ENCODE measurements at regions not wholly inside any gene's neighbourhood (a gene's known extent, or its start where the extent isn't known, plus 50 kb on each side); places are given as distances from the start of the nearest gene placed in this dataset.

DNA sequence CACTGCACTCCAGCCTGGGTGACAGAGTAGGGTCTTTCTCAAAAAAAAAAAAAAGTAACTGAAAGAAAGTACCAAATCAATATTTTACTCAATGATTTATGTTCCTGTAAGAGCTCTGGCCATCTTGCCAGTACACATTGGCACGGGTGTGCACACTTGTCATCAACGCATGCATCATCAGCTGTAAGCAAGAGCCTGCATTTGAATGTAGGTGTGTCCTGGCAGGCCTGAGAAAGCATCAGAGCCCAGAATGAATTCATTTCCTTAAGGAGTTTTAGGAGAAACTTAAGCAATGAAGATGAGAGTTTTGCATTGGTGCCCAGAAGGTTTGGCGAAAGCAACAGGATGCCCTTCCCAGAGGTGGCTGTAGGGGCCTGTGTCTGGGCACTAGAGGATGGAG is 88.5 kb upstream of the FZD10 start:
- POLR2A ChIA-PET = no interaction called here
- no peak overlapping the region for H3K27ac Mint-ChIP-seq (ENCODE audit: low read depth, unreplicated experiment)
- H3K4me1 Mint-ChIP-seq (ENCODE audit: insufficient read depth, unreplicated experiment) = no peaks in the 10 kb centered on the region
- BruUV-seq (replicated peaks) = no TSS peak
- H3K36me3 Mint-ChIP-seq (ENCODE audit: insufficient read depth, unreplicated experiment) = no peaks in the 10 kb centered on the region
- TF ChIP-seq, protein P1, sequence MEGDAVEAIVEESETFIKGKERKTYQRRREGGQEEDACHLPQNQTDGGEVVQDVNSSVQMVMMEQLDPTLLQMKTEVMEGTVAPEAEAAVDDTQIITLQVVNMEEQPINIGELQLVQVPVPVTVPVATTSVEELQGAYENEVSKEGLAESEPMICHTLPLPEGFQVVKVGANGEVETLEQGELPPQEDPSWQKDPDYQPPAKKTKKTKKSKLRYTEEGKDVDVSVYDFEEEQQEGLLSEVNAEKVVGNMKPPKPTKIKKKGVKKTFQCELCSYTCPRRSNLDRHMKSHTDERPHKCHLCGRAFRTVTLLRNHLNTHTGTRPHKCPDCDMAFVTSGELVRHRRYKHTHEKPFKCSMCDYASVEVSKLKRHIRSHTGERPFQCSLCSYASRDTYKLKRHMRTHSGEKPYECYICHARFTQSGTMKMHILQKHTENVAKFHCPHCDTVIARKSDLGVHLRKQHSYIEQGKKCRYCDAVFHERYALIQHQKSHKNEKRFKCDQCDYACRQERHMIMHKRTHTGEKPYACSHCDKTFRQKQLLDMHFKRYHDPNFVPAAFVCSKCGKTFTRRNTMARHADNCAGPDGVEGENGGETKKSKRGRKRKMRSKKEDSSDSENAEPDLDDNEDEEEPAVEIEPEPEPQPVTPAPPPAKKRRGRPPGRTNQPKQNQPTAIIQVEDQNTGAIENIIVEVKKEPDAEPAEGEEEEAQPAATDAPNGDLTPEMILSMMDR (IDR thresholded peaks at IDR 0.05; ENCODE audit: unreplicated experiment) = no peak
- intact Hi-C loops (cut with micrococcal nuclease) = no loop called here
- CTCF ChIA-PET = interaction anchor here (0.7 to 1.9 kb wide), 3 partner anchors 26 to 1196 kb away, joined by 3 to 5 read pairs (median 3); no protein-coding TSS in a partner anchor
- DNase-seq (ENCODE audit: unreplicated experiment) = peak; percentile 29
- H3K9me3 Mint-ChIP-seq (ENCODE audit: unreplicated experiment) = peaks cover 18% of the 10 kb centered on the region
- no peak overlapping the region for H3K4me3 Mint-ChIP-seq (ENCODE audit: unreplicated experiment)
- H3K27me3 Mint-ChIP-seq (ENCODE audit: insufficient read depth, unreplicated experiment) = no peaks in the 10 kb centered on the region

DNA sequence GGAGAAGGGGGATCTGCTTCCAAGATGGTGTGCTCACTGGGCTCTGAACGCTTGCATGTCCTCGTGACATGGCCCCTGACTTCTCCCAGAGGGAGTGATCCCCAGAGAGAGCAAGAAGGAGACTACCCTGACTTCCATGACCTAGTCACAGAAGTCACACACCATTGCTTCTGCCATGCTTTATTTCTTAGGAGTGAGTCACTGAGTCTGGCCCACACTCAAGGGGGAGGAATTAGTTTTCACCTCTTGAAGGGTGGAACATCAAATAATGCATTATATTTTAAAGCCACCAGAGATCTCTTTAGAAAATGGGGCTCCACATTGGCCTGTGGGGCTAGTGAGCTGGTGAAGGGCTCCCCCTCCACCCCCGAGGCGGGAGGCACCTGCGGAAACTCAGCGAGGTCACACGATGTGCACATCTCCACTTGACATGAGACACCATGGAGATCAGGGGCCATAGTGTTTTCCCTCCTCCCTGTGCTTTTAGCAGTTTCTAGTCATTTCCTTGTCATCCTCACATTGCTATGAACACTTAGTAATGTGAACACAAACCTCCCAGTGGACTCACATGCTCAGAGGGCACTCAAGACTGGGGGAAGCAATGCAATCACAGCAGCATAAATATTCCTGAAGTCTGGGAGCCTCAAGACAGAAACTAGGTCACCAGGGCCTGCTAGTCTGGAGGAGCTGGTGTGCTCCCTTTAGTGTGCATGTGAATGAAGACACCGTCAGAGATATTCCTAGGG is 87.4 kb upstream of the FZD10 start:
- ChIA-PET POLR2A (no interaction called here), CTCF (interaction anchor here (1.3 kb wide), 1 partner anchor 27 kb away, joined by 3 read pairs; no protein-coding TSS in a partner anchor)
- TF ChIP-seq, protein P1 (IDR thresholded peaks at IDR 0.05; ENCODE audit: unreplicated experiment) = no peak
- intact Hi-C loops (cut with micrococcal nuclease) = no loop called here
- no peak for DNase-seq (ENCODE audit: unreplicated experiment)
- no peaks in the 10 kb centered on the region for H3K27me3 Mint-ChIP-seq (ENCODE audit: insufficient read depth, unreplicated experiment)
- BruUV-seq (replicated peaks) = no TSS peak
- H3K4me1 Mint-ChIP-seq (ENCODE audit: insufficient read depth, unreplicated experiment) = peaks cover 9% of the 10 kb centered on the region
- no peak overlapping the region for H3K27ac Mint-ChIP-seq (ENCODE audit: low read depth, unreplicated experiment)
- no peaks in the 10 kb centered on the region for H3K36me3 Mint-ChIP-seq (ENCODE audit: insufficient read depth, unreplicated experiment)
- H3K4me3 Mint-ChIP-seq (ENCODE audit: unreplicated experiment) = no peak overlapping the region
- peaks cover 18% of the 10 kb centered on the region for H3K9me3 Mint-ChIP-seq (ENCODE audit: unreplicated experiment)

DNA sequence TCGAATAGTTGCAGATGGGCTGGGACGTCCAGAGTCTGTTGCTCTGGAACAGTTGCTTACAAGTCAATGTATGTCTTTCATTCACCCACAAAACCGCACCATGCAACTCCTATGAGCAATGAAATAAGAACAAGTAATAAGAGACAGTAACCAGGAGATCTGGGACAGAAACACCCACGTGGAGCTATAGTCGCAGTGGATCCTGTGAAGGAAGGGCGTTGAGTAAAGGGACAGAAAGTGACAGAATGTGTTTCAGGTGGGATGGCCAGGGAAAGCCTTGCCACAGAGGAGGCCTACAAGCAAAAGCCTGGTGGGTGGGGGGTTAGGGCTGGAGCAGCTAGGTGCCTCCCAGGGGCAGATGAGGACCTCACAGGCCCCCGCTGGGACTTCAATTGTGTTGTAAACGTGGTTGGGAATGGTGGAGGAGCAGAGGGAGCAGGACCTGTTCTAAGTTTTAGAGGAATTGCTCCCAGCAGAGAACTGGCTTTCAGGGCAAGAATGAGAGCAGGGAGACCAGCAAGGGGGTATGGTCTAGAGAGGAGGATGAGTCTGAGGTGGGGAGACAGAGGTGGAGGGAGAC is 86.7 kb upstream of the FZD10 start:
- intact Hi-C loops (cut with micrococcal nuclease) = no loop called here
- BruUV-seq (replicated peaks) = no TSS peak
- no peak overlapping the region for H3K4me3 Mint-ChIP-seq (ENCODE audit: unreplicated experiment)
- no peak overlapping the region for H3K27ac Mint-ChIP-seq (ENCODE audit: low read depth, unreplicated experiment)
- ChIA-PET POLR2A (no interaction called here), CTCF (interaction anchor here (0.6 to 1.3 kb wide), 2 partner anchors 27 to 571 kb away, joined by 3 read pairs; no protein-coding TSS in a partner anchor)
- peaks cover 9% of the 10 kb centered on the region for H3K4me1 Mint-ChIP-seq (ENCODE audit: insufficient read depth, unreplicated experiment)
- TF ChIP-seq, protein P1 (IDR thresholded peaks at IDR 0.05; ENCODE audit: unreplicated experiment) = no peak
- no peak for DNase-seq (ENCODE audit: unreplicated experiment)
- H3K27me3 Mint-ChIP-seq (ENCODE audit: insufficient read depth, unreplicated experiment) = no peaks in the 10 kb centered on the region
- peaks cover 18% of the 10 kb centered on the region for H3K9me3 Mint-ChIP-seq (ENCODE audit: unreplicated experiment)
- no peaks in the 10 kb centered on the region for H3K36me3 Mint-ChIP-seq (ENCODE audit: insufficient read depth, unreplicated experiment)

DNA sequence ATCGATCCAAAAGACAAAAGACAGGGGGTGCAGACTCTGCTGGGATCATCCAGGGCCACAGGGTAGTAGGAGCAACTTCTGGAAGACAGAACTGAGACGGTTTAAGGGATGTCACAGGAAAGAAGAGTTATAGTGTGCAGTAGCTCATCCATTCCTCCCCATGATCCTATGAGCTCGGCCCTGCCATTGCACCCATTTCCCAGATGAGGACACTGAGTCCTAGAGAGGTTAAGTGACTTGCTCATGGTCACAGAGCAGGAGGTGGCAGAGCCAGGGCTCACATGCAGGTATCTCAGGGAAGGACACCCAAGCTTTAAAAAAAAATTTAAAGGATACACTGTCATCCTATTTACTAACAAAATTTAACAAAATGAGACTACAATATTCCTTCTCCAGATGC is 86.1 kb upstream of the FZD10 start:
- BruUV-seq (replicated peaks) = no TSS peak
- H3K4me3 Mint-ChIP-seq (ENCODE audit: unreplicated experiment) = no peak overlapping the region
- TF ChIP-seq, protein P1 (IDR thresholded peaks at IDR 0.05; ENCODE audit: unreplicated experiment) = no peak

More for the DNA sequence above, 86.1 kb upstream of the FZD10 start:
- Mint-ChIP-seq H3K9me3 (ENCODE audit: unreplicated experiment) (peaks cover 18% of the 10 kb centered on the region), H3K4me1 (ENCODE audit: insufficient read depth, unreplicated experiment) (peaks cover 9% of the 10 kb centered on the region), H3K36me3 (ENCODE audit: insufficient read depth, unreplicated experiment) (no peaks in the 10 kb centered on the region), H3K27ac (ENCODE audit: low read depth, unreplicated experiment) (no peak overlapping the region), H3K27me3 (ENCODE audit: insufficient read depth, unreplicated experiment) (no peaks in the 10 kb centered on the region)
- no peak for DNase-seq (ENCODE audit: unreplicated experiment)
- ChIA-PET POLR2A (no interaction called here), CTCF (interaction anchor here (0.6 to 1.3 kb wide), 3 partner anchors 28 to 570 kb away, joined by 3 read pairs; no protein-coding TSS in a partner anchor)
- intact Hi-C loops (cut with micrococcal nuclease) = no loop called here
